Left ventricle myocardium inferior (tissue), 1 donor: ENCODE measurements at regions not wholly inside any gene's neighbourhood (a gene's known extent, or its start where the extent isn't known, plus 50 kb on each side); places are given as distances from the start of the nearest gene placed in this dataset.

Source experiments
- DNase-seq: peaks from one replicate; pipeline ENCODE4 v3.0.0-alpha.2; 2020
- H3K27ac ChIP-seq: fragments of 200-600 bp; replicated peaks from 2 replicates; pipeline ENCODE4 v1.8.0; 2021
- H3K27me3 ChIP-seq: fragments of 200-600 bp; 2 replicates; pipeline ENCODE4 v1.8.0; 2021; ENCODE audit warnings: low read depth
- H3K36me3 ChIP-seq: fragments of 200-600 bp; 2 replicates; pipeline ENCODE4 v1.8.0; 2021
- H3K4me1 ChIP-seq: fragments of 200-600 bp; 2 replicates; pipeline ENCODE4 v1.8.0; 2021
- H3K4me3 ChIP-seq: fragments of 200-600 bp; 2 replicates; pipeline ENCODE4 v1.8.0; 2021; ENCODE audit warnings: mild to moderate bottlenecking, moderate library complexity
- H3K9me3 ChIP-seq: fragments of 200-600 bp; replicated peaks from 2 replicates; pipeline ENCODE4 v1.8.0; 2021
- intact Hi-C: fragments of 100-400 bp; cut with micrococcal nuclease; formaldehyde crosslinking; loops from one replicate; pipeline ENCODE4 v1.11.0; 2022
- TF ChIP-seq, protein P1 (sequence below): fragments of 200-600 bp; IDR thresholded peaks from 2 replicates; pipeline ENCODE4 v1.8.0; 2021; ENCODE audit warnings: antibody characterized with exemption, mild to moderate bottlenecking, borderline replicate concordance
- donor health status: DM: no; HTN: yes; CAD: no; lungs with severe emphysema.

DNA sequence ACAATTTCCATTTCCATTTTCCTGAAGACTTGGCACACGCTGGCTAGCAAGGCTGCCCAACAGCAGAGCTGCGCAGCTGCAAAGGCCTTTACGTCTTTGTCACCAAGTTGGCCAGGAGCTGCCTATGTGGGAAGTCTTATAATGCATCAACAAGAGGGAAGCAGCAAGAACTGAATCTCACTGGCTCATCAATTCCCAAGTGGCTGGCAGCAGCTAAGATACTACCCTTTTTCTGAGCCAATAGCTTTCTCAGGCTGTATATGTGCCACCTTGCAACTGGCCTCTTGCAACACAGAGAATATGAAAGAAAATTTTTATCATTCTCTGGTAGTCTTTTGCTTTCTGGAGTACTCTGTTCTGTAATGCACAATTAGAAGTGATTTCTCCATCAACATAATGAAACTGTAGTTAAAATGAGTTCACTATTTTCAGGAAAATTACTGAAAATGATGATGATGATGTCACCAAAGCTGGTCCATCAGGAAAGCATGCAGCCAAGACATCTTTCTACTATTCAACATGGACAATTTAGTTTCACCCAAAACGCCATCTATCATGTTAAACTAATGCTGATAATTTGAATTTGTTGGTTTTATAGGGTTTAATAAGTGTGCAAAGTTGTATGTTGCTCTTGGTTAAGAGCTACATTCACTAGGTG is 97.3 kb upstream of the FOXA2 start:
- Histone ChIP-seq H3K4me3 (no peak overlapping the region), H3K27ac (no peak overlapping the region), H3K9me3 (peaks cover 9% of the 10 kb centered on the region), H3K4me1 (peaks cover 13% of the 10 kb centered on the region), H3K27me3 (peaks cover 61% of the 10 kb centered on the region), H3K36me3 (no peaks in the 10 kb centered on the region)
- intact Hi-C loops: loop anchor here (5.0 kb wide), 1 partner anchor 344 kb away; no protein-coding TSS in a partner anchor
- DNase-seq: no peak
- TF ChIP-seq, protein P1, sequence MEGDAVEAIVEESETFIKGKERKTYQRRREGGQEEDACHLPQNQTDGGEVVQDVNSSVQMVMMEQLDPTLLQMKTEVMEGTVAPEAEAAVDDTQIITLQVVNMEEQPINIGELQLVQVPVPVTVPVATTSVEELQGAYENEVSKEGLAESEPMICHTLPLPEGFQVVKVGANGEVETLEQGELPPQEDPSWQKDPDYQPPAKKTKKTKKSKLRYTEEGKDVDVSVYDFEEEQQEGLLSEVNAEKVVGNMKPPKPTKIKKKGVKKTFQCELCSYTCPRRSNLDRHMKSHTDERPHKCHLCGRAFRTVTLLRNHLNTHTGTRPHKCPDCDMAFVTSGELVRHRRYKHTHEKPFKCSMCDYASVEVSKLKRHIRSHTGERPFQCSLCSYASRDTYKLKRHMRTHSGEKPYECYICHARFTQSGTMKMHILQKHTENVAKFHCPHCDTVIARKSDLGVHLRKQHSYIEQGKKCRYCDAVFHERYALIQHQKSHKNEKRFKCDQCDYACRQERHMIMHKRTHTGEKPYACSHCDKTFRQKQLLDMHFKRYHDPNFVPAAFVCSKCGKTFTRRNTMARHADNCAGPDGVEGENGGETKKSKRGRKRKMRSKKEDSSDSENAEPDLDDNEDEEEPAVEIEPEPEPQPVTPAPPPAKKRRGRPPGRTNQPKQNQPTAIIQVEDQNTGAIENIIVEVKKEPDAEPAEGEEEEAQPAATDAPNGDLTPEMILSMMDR: no peak

DNA sequence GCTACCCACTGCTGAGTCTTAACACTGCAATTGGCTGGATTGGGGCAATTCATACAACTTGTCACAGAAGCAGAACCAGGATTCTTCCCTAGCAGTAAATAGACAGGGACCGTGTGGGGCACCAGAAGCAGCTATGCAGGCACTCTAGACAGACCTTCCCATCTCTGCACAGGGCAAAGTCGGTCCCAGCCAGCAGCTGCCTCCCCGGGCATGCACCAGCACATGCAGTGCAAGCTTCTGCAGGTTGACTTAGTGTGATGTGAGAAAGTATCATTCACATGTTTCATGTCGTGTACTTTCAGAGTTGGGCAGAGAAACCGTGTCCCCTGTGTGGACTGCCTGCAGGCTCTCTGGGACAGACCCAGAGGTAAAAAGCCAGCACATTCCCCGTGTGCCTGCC is 98.0 kb upstream of the FOXA2 start:
- Histone ChIP-seq H3K36me3 (no peaks in the 10 kb centered on the region), H3K9me3 (peaks cover 9% of the 10 kb centered on the region), H3K27me3 (peaks cover 57% of the 10 kb centered on the region), H3K4me3 (no peak overlapping the region), H3K4me1 (peaks cover 13% of the 10 kb centered on the region), H3K27ac (no peak overlapping the region)
- no peak for DNase-seq
- TF ChIP-seq, protein P1: no peak
- intact Hi-C loops: loop anchor here (5.0 kb wide), 1 partner anchor 345 kb away; no protein-coding TSS in a partner anchor

DNA sequence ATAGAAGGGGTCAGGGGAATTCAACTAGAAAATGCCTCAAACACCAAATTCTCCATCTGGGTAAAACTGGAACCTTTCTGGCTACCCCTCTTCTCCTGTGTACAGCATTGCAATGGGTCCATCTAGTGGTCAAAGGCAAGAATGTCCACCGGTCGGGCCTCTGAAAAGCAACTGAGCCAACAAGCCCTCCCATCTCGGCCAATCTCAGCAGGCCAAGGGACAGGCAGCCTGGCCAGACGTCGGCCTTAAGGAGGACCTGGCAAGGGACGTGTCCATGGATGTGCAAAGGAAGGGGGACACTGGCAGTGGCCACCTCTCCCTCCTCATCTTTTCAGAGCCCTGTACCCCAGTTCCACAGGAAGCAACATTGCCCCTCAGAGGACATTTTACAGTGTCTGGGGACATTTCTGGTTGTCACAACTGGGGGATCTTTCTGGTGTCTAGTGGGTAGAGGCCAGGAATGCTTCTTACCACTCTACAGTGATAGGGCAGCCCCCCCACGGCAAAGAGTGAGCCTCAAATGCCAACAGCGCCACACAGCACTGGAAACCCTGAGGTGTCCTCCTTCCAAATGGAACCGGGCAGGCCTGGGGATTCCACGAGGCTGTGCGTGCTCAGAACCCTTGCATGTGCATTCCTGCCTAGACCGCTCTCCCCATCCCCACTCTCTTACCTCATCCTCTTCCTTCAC is 99.8 kb upstream of the FOXA2 start:
- DNase-seq: peak; percentile 48
- Histone ChIP-seq H3K9me3 (no peaks in the 10 kb centered on the region), H3K4me1 (peaks cover 13% of the 10 kb centered on the region), H3K27ac (no peak overlapping the region), H3K27me3 (peaks cover 41% of the 10 kb centered on the region), H3K4me3 (no peak overlapping the region), H3K36me3 (no peaks in the 10 kb centered on the region)
- TF ChIP-seq, protein P1: peak; percentile 92
- intact Hi-C loops: loop anchor here (5.0 kb wide), 1 partner anchor 347 kb away; no protein-coding TSS in a partner anchor

DNA sequence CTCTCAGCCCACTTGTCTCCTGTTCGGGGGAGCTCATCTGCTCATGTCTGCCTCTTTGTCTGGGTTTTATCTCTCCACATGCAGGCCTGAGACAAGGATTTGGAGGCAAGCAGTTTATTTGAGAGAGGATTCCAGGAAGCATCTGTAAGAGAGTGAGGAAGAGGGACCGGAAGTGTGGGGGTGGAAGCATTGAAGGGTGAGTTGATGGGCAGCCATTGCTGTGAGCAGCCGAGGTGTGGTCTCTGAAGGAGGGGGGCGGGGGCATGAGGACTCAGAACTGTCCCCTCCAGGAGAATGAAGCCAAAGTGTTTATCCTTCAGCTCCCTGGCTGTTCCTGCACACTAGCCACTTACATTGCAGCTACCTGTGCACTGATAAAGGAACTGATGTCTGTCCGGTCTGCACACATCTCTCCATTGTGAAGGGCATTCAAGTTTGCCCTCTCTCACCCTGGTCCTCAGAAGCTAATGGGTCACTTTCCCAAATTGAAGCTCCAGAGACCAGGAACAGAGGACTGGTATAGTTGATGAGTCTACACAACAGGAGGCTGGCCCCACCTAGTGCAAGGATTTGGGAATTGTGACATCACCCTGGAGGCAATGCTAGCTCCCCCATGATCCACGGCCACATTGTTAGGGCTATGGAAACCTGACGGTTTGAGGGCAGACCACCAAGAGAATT is 100.5 kb upstream of the FOXA2 start:
- TF ChIP-seq, protein P1: no peak
- Histone ChIP-seq H3K9me3 (no peaks in the 10 kb centered on the region), H3K27me3 (peaks cover 41% of the 10 kb centered on the region), H3K27ac (no peak overlapping the region), H3K36me3 (no peaks in the 10 kb centered on the region), H3K4me3 (no peak overlapping the region), H3K4me1 (peaks cover 13% of the 10 kb centered on the region)
- intact Hi-C loops: loop anchor here (5.0 kb wide), 1 partner anchor 348 kb away; no protein-coding TSS in a partner anchor
- no peak for DNase-seq

DNA sequence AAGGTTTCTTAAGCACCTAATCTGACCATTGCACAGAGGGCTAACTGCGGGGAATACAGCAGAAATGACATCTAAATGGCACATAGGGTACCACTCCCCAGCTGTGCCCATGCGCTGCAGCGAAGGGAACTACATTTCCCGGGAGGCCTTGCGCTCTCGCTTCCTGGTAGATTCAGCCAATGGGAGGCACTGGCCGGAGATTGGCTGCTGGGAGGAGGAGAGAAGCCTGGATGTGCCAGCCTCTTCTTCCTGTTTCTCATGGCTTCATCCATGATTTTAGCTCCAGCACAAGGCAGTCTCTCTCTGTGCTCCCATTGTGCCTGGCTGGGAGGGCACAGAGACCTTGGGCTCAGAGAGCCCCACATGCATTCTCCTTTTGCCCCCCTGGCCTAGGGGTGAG is 101.7 kb upstream of the FOXA2 start:
- Histone ChIP-seq H3K27me3 (peaks cover 42% of the 10 kb centered on the region), H3K4me3 (no peak overlapping the region), H3K36me3 (no peaks in the 10 kb centered on the region), H3K9me3 (no peaks in the 10 kb centered on the region), H3K27ac (no peak overlapping the region), H3K4me1 (peaks cover 19% of the 10 kb centered on the region)
- peak; percentile 40 for DNase-seq
- intact Hi-C loops: no loop called here
- TF ChIP-seq, protein P1: no peak
